AG04450 (cell line): ENCODE measurements at regions not wholly inside any gene's neighbourhood (a gene's known extent, or its start where the extent isn't known, plus 50 kb on each side); places are given as distances from the start of the nearest gene placed in this dataset.

Experiments
- CTCF ChIA-PET: fragments of 300-600, 350-600 bp; formaldehyde crosslinking; extraction: SDS; loops from one replicate; lab custom pipeline; 2022; ENCODE audit warnings: antibody characterized with exemption, inconsistent platforms; lab: Charles Lee
- POLR2A ChIA-PET: fragments of 350-600 bp; formaldehyde crosslinking; extraction: SDS; loops from one replicate; lab custom pipeline; 2021; ENCODE audit warnings: antibody characterized with exemption, inconsistent platforms; lab: Yijun Ruan, JAX
- DNase-seq: peaks from one replicate; pipeline ENCODE4 v3.0.0-alpha.2; 2011; ENCODE audit warnings: low read depth, low spot score
- H3K27ac ChIP-seq: one replicate; pipeline ENCODE4 v1.5.1; 2012; ENCODE audit warnings: low read depth, low read length, control low read depth
- H3K27me3 ChIP-seq: one replicate; pipeline ENCODE4 v1.6.0; 2012; ENCODE audit warnings: low read length; ENCODE audit not compliant: control insufficient read depth, insufficient read depth
- H3K4me3 ChIP-seq: 2 replicates; pipeline ENCODE4 v1.5.1; 2011; ENCODE audit warnings: mild to moderate bottlenecking, low read depth, low read length, control low read depth
- H3K9me3 ChIP-seq: 2 replicates; pipeline ENCODE4 v1.5.1; 2012; ENCODE audit warnings: low read length; ENCODE audit not compliant: control insufficient read depth, insufficient read depth
- CTCF ChIP-seq: IDR thresholded peaks from 2 replicates; pipeline ENCODE4 v1.5.1; 2011; ENCODE audit warnings: low read depth, low read length, control low read depth, inconsistent platforms

GRCh38 chr2:194616334-194616733 is 1040.7 kb upstream of the SLC39A10 start:
- no peak overlapping the region for H3K4me3 ChIP-seq
- no peak for DNase-seq
- no peak for TF ChIP-seq CTCF
- CTCF ChIA-PET, result no interaction called here
- no peaks in the 10 kb centered on the region for H3K27me3 ChIP-seq
- no peak overlapping the region for H3K27ac ChIP-seq
- peaks cover 8% of the 10 kb centered on the region for H3K9me3 ChIP-seq
- POLR2A ChIA-PET, result no interaction called here

DNA sequence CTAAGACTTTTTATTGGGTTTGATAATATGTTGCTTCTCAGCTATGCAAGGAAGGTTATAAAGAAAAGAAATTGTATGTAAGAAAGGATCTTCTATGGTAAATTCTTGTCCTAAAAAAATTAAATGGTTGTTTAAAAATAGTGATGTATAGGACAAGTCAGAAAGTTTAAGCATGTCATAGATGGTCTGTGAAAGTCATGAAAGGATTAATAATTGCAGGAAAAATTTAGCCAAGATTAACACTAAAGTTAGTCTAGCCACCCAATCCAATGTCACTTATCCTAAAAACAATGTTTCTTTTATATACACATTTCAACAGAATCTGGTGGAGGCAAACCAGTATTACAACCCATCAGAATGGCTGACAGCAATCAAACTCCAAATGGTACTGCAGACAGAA is 1046.7 kb upstream of the SLC39A10 start:
- Histone ChIP-seq H3K4me3 (no peak overlapping the region), H3K27me3 (no peaks in the 10 kb centered on the region), H3K27ac (no peak overlapping the region), H3K9me3 (peaks cover 17% of the 10 kb centered on the region)
- no peak for TF ChIP-seq CTCF
- CTCF ChIA-PET, result no interaction called here
- POLR2A ChIA-PET, result no interaction called here
- DNase-seq, result no peak

DNA sequence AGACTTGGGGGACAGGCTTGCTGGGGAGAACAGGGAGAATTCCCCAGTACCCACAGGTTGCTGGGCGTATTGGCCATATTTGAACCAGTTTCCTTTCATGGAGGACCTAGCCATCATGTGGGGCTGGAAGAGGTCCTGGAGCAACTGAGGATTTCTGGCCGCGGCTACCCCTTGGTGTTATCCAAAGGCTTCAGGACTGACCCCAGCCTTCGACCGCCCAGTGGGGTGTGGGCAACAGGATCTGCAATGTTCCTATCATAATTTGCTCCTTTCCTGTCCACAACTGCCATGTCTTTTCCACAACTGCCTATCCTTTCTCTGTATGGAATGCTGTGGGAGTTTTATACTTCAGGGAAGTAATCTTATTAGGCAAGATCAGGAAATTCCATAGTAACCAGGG is 1053.6 kb upstream of the SLC39A10 start:
- H3K27ac ChIP-seq, result no peak overlapping the region
- no peaks in the 10 kb centered on the region for H3K27me3 ChIP-seq
- no peak for TF ChIP-seq CTCF
- CTCF ChIA-PET, result no interaction called here
- H3K4me3 ChIP-seq, result no peak overlapping the region
- DNase-seq, result no peak
- H3K9me3 ChIP-seq, result peaks cover 15% of the 10 kb centered on the region
- POLR2A ChIA-PET, result no interaction called here

GRCh38 chr2:194602750-194603149 is 1054.3 kb upstream of the SLC39A10 start:
- TF ChIP-seq CTCF, result no peak
- POLR2A ChIA-PET, result no interaction called here
- no peak for DNase-seq
- Histone ChIP-seq H3K4me3 (no peak overlapping the region), H3K27me3 (no peaks in the 10 kb centered on the region), H3K9me3 (peaks cover 15% of the 10 kb centered on the region), H3K27ac (no peak overlapping the region)
- CTCF ChIA-PET, result no interaction called here

- Histone ChIP-seq H3K9me3 (peaks cover 5% of the 10 kb centered on the region), H3K4me3 (no peak overlapping the region), H3K27me3 (no peaks in the 10 kb centered on the region), H3K27ac (no peak overlapping the region)
- POLR2A ChIA-PET, result no interaction called here
- no peak for TF ChIP-seq CTCF
- DNase-seq, result no peak
- CTCF ChIA-PET, result no interaction called here
These were observed 1065.8 kb upstream of the SLC39A10 start for GRCh38 chr2:194591192-194591591.
